ENCODE measurements at regions not wholly inside any gene's neighbourhood (a gene's known extent, or its start where the extent isn't known, plus 50 kb on each side); places are given as distances from the start of the nearest gene placed in this dataset.

DNA sequence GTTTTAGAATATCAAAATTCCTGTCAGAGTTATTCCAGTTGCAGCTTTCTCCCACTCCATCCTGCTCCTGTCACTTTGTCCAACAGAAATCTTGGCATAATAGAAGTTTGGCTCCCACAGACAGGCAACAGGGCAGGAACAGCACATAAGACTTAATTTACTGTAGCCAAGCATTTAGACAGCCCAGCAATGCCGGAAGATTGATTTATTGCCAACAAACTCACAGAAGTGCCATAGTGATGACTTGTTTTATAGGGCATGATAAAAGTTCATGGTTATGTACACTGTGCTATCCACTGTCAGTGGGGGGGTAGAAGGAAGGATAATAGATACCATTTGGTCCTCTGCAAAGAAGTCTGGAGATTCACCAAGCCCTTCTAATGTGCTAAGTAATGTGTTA is 98.3 kb upstream of the CBLB start:
- no peak for TF ChIP-seq CTCF (IDR thresholded peaks at IDR 0.05; ENCODE audit: low read depth, low read length, missing control alignments)
- no peak overlapping the region for H3K4me3 ChIP-seq (ENCODE audit: low read depth, low read length)
- in situ Hi-C loops (cut with HindIII; ENCODE audit: low sequenced_read_pairs): no loop called here
- no peak for DNase-seq (ENCODE audit: low read depth)

GRCh38 chr3:105970283-105970682 is 101.5 kb upstream of the CBLB start:
- in situ Hi-C loops (cut with HindIII; ENCODE audit: low sequenced_read_pairs): loop anchor here (5.0 kb wide), 1 partner anchor 48 kb away; no protein-coding TSS in a partner anchor
- peak; percentile 13 for DNase-seq (ENCODE audit: low read depth)
- H3K4me3 ChIP-seq (ENCODE audit: low read depth, low read length): no peak overlapping the region
- TF ChIP-seq CTCF (IDR thresholded peaks at IDR 0.05; ENCODE audit: low read depth, low read length, missing control alignments): no peak

GRCh38 chr3:105972069-105972468 is 103.3 kb upstream of the CBLB start:
- no peak overlapping the region for H3K4me3 ChIP-seq (ENCODE audit: low read depth, low read length)
- no peak for DNase-seq (ENCODE audit: low read depth)
- in situ Hi-C loops (cut with HindIII; ENCODE audit: low sequenced_read_pairs): loop anchor here (5.0 kb wide), 1 partner anchor 50 kb away; no protein-coding TSS in a partner anchor
- no peak for TF ChIP-seq CTCF (IDR thresholded peaks at IDR 0.05; ENCODE audit: low read depth, low read length, missing control alignments)

DNA sequence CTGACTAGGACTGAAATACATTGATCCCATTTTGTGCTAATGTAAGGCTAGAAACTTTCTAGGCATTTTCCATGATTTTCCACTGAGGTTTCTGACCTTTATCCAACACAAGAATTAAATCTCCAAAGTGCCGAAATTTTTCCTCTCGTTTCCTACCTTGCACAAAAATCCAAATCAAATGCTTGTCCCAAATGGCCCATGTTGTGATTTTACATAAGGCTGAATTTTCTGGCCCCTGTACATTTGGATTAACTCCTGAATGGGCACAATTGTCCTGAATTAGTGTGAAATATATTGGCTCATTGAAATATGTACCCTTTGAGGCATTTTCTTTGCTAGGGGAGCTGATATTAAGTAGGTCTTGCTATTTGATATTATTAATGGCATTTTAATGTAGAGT is 105.6 kb upstream of the CBLB start:
- in situ Hi-C loops (cut with HindIII; ENCODE audit: low sequenced_read_pairs): loop anchor here (5.0 kb wide), 1 partner anchor 52 kb away; no protein-coding TSS in a partner anchor
- TF ChIP-seq CTCF (IDR thresholded peaks at IDR 0.05; ENCODE audit: low read depth, low read length, missing control alignments): no peak
- DNase-seq (ENCODE audit: low read depth): no peak
- no peak overlapping the region for H3K4me3 ChIP-seq (ENCODE audit: low read depth, low read length)

- no peak overlapping the region for H3K4me3 ChIP-seq (ENCODE audit: low read depth, low read length)
- no peak for DNase-seq (ENCODE audit: low read depth)
- in situ Hi-C loops (cut with HindIII; ENCODE audit: low sequenced_read_pairs): no loop called here
- no peak for TF ChIP-seq CTCF (IDR thresholded peaks at IDR 0.05; ENCODE audit: low read depth, low read length, missing control alignments)
These were observed 107.4 kb upstream of the CBLB start for GRCh38 chr3:105976196-105976595.

GRCh38 chr3:105979961-105980360 is 111.1 kb upstream of the CBLB start:
- in situ Hi-C loops (cut with HindIII; ENCODE audit: low sequenced_read_pairs): no loop called here

More at GRCh38 chr3:105979961-105980360, 111.1 kb upstream of the CBLB start:
- TF ChIP-seq CTCF (IDR thresholded peaks at IDR 0.05; ENCODE audit: low read depth, low read length, missing control alignments): no peak
- no peak overlapping the region for H3K4me3 ChIP-seq (ENCODE audit: low read depth, low read length)
- no peak for DNase-seq (ENCODE audit: low read depth)

Measured in astrocyte of the cerebellum (primary cell).